GM23248 (cell line): ENCODE measurements at regions not wholly inside any gene's neighbourhood (a gene's known extent, or its start where the extent isn't known, plus 50 kb on each side); places are given as distances from the start of the nearest gene placed in this dataset.

Experiments used
- DNase-seq: peaks from one replicate; pipeline ENCODE4 v3.0.0-alpha.2; 2015
- H2AFZ ChIP-seq: fragments of 200-600 bp; sonication (generic); 2 replicates; pipeline ENCODE4 v1.6.1; 2016; ENCODE audit warnings: antibody characterized with exemption
- H3F3A ChIP-seq: fragments of 200-600 bp; sonication (generic); 2 replicates; pipeline ENCODE4 v1.6.1; 2016; ENCODE audit warnings: mild to moderate bottlenecking, antibody characterized with exemption, mixed run types; ENCODE audit not compliant: insufficient read depth
- H3K27ac ChIP-seq: fragments of 200-600 bp; sonication (generic); 2 replicates; pipeline ENCODE4 v1.5.1; 2016; ENCODE audit warnings: mild to moderate bottlenecking
- H3K27me3 ChIP-seq: fragments of 200-600 bp; sonication (generic); replicated peaks from 2 replicates; pipeline ENCODE4 v1.6.1; 2016; ENCODE audit warnings: mild to moderate bottlenecking; ENCODE audit not compliant: insufficient read depth
- H3K36me3 ChIP-seq: fragments of 200-600 bp; sonication (generic); 2 replicates; pipeline ENCODE4 v1.6.1; 2016; ENCODE audit warnings: low read depth, mild to moderate bottlenecking
- H3K4me1 ChIP-seq: fragments of 200-600 bp; sonication (generic); 2 replicates; pipeline ENCODE4 v1.6.1; 2016; ENCODE audit warnings: mild to moderate bottlenecking; ENCODE audit not compliant: insufficient read depth
- H3K4me2 ChIP-seq: fragments of 200-600 bp; sonication (generic); one replicate; pipeline ENCODE4 v1.6.1; 2016; ENCODE audit warnings: mild to moderate bottlenecking; ENCODE audit not compliant: unreplicated experiment
- H3K4me3 ChIP-seq: fragments of 200-600 bp; sonication (generic); 2 replicates; pipeline ENCODE4 v1.5.1; 2016; ENCODE audit warnings: mild to moderate bottlenecking
- H3K79me2 ChIP-seq: fragments of 200-600 bp; sonication (generic); 2 replicates; pipeline ENCODE4 v1.6.1; 2016; ENCODE audit warnings: mild to moderate bottlenecking; ENCODE audit not compliant: insufficient read depth
- H3K9ac ChIP-seq: fragments of 200-600 bp; sonication (generic); 2 replicates; pipeline ENCODE4 v1.6.1; 2016; ENCODE audit warnings: mild to moderate bottlenecking
- H3K9me2 ChIP-seq: fragments of 200-600 bp; sonication (generic); 2 replicates; pipeline ENCODE4 v1.6.1; 2016; ENCODE audit warnings: mixed run types, mild to moderate bottlenecking, moderate library complexity; ENCODE audit not compliant: insufficient read depth
- H3K9me3 ChIP-seq: fragments of 200-600 bp; sonication (generic); one replicate; pipeline ENCODE4 v1.6.1; 2017; ENCODE audit warnings: low read depth
- H4K20me1 ChIP-seq: fragments of 200-600 bp; sonication (generic); 2 replicates; pipeline ENCODE4 v1.6.0; 2016; ENCODE audit not compliant: insufficient read depth
- EZH2 ChIP-seq: fragments of 200-600 bp; sonication (generic); IDR thresholded peaks from 2 replicates; pipeline ENCODE4 v1.6.1; 2018; ENCODE audit warnings: antibody characterized with exemption, mild to moderate bottlenecking; ENCODE audit not compliant: insufficient read depth, poor library complexity, severe bottlenecking
- EZH2phosphoT487 ChIP-seq: fragments of 200-600 bp; sonication (generic); IDR thresholded peaks from 2 replicates; pipeline ENCODE4 v1.6.1; 2018; ENCODE audit warnings: antibody characterized with exemption, moderate library complexity, mild to moderate bottlenecking, low read depth; ENCODE audit not compliant: insufficient read depth
- whole genome bisulfite sequencing, 2 experiments: methylation state at CpG; one replicate each; pipeline ENCODE4 v1.1.6; 2015 to 2017; ENCODE audit warnings: low lambda C conversion rate in 2 of 2, low coverage in 1 of 2; ENCODE audit errors: missing lambda C conversion rate in 2 of 2; 5-methylcytosine and 5-hydroxymethylcytosine counted together
- in situ Hi-C: fragments of 300-500 bp; cut with MboI; formaldehyde crosslinking; loops from 2 replicates; pipeline ENCODE4 v1.15.0; 2020

DNA sequence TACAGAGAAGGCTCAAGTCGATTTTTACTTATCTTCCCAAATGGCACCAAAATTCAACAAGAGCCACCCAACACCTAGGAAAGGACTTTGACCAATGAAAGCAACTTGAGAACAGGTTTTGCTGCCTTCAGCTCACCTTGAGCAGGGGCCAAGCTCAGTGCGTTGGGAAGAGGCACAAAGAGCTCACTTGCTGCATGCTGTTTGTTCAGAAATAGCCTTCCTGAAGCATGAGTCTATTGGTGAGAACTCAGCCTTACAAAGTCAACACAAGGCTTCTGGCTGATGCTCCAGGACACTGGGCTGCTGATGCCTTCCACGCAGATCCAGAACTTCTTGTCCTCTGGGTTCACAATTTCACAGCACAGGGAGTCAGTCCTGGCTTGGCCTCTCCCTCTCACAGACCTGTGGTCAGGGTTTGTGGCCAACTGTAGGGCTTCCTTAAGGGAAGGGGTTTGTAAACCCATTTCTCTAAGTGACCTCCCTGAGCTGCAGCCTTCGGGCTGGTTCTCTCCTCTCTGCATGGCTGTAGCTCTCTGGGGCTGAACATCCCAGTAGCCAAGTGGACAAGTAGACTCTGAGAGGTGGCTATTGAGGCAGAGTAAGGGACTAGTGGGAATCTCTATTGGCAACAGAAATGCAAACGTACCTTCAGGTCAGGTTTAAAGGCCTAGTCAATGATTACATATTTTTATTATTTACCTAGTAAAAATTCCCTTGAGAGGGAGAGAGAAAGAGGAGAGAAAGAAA lies 124.7 kb upstream of the GATA6 start:
- Histone ChIP-seq H3K79me2 (no peaks in the 10 kb centered on the region), H3K9ac (no peak overlapping the region), H3K9me2 (no peaks in the 10 kb centered on the region), H3K4me3 (no peak overlapping the region), H3K4me2 (no peak overlapping the region), H4K20me1 (no peaks in the 10 kb centered on the region), H2AFZ (no peak overlapping the region), H3K27me3 (peaks cover 84% of the 10 kb centered on the region), H3K36me3 (no peaks in the 10 kb centered on the region), H3K4me1 (no peaks in the 10 kb centered on the region), H3K9me3 (no peaks in the 10 kb centered on the region), H3F3A (no peaks in the 10 kb centered on the region), H3K27ac (no peak overlapping the region)
- in situ Hi-C loops: no loop called here
- no peak for TF ChIP-seq EZH2
- TF ChIP-seq EZH2phosphoT487: no peak
- no peak for DNase-seq
- WGBS, 2 experiments: 18% methylated on average over 5 of the region's 5 CpGs

DNA sequence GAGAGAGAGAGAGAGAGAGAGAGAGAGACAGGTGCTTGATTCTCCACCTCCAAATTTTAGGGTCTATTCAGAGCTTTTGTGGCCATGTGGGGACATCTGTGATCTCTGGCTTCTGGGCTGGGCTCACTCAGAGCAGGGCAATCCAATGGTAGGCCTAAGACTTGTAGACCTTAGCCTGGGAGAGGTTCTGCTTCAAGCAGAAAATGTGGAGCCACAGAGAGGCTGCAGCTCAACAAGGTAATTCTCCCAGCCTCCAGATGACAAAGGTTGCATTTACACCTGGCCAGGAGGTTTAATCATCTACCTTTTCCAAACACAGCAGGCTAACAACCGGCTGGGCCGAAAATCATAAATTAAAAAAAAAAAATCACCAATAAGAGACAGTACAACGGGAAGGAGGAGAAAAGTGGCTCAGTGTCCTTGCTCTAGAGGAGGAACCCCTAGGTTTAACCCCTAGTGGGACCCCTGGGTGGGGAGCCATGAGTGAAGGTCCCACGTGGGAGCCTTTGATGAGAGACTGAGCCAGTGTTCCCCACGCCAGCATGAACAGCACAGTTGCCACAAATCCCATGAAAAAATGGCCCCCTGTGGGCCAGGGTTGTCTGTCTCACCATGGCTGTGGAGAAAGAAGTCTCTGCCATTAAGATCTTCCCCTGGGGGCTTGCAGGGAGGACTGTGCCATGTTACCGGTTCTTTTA lies 124.0 kb upstream of the GATA6 start:
- no peaks in the 10 kb centered on the region for H4K20me1 ChIP-seq
- H3K9me3 ChIP-seq: no peaks in the 10 kb centered on the region
- no peak overlapping the region for H3K27ac ChIP-seq
- DNase-seq: no peak
- H3K9me2 ChIP-seq: no peaks in the 10 kb centered on the region
- H3K4me1 ChIP-seq: no peaks in the 10 kb centered on the region
- in situ Hi-C loops: no loop called here
- no peak overlapping the region for H3K4me3 ChIP-seq
- H3K4me2 ChIP-seq: no peak overlapping the region
- H3F3A ChIP-seq: no peaks in the 10 kb centered on the region
- H3K79me2 ChIP-seq: no peaks in the 10 kb centered on the region
- H3K27me3 ChIP-seq: peaks cover 81% of the 10 kb centered on the region
- TF ChIP-seq EZH2 (no peak), EZH2phosphoT487 (no peak)
- no peak overlapping the region for H3K9ac ChIP-seq
- H3K36me3 ChIP-seq: no peaks in the 10 kb centered on the region
- WGBS, 2 experiments: 30 to 31% methylated on average over 6 of the region's 6 CpGs
- no peak overlapping the region for H2AFZ ChIP-seq

DNA sequence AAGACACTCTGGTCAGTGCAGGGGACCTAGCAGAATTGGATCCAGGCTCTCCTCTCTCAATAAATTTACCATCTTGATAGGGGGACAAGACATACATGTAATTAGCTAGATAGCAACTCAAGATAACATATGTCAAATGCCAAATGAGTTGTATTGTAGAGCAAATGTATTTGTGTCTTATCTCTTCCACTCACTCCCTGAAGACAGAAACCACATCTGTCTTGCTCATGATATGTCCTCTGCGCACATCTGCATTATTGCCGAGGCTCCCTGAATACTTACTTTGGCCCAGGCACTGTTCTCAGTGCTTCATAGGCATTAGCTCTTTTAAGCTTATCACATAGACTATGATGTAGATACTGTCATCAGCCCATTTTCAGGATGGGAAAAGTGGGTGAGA lies 122.9 kb upstream of the GATA6 start:
- TF ChIP-seq EZH2phosphoT487 (no peak), EZH2 (no peak)
- 15 to 19% methylated on average over 2 of the region's 2 CpGs for WGBS, 2 experiments

DNA sequence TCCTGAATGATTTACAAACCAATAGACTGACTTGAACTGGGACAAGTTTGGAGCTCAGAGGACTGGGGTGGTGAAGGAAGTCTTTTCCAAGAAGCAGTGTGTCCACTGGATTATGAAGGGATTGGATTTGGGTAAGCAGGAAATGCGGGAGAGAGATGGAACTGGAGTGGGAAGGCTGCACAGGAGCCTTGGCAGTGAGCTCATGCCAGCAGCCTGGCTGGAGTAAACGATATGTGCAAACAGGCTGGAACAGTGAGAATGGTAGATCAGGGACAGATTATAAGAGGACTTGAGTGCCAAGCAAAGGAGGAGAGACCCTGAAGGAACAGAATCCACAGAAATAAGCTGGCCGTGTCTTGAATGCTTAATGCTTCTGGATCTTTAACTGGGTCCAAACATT lies 121.9 kb upstream of the GATA6 start:
- no peak overlapping the region for H3K27ac ChIP-seq

More for the DNA sequence above, 122.9 kb upstream of the GATA6 start:
- Histone ChIP-seq H3K9ac (no peak overlapping the region), H3K9me2 (no peaks in the 10 kb centered on the region), H3K4me1 (no peaks in the 10 kb centered on the region), H3K36me3 (no peaks in the 10 kb centered on the region), H3K27me3 (peaks cover 83% of the 10 kb centered on the region), H3K27ac (no peak overlapping the region), H3K79me2 (no peaks in the 10 kb centered on the region), H3K4me3 (no peak overlapping the region), H4K20me1 (no peaks in the 10 kb centered on the region), H3K9me3 (no peaks in the 10 kb centered on the region), H2AFZ (no peak overlapping the region), H3F3A (no peaks in the 10 kb centered on the region), H3K4me2 (no peak overlapping the region)
- in situ Hi-C loops: no loop called here
- DNase-seq: no peak

More for the DNA sequence above, 121.9 kb upstream of the GATA6 start:
- H2AFZ ChIP-seq: no peak overlapping the region
- H3K4me2 ChIP-seq: no peak overlapping the region
- WGBS, 2 experiments: 19 to 20% methylated on average over 3 of the region's 3 CpGs
- H4K20me1 ChIP-seq: no peaks in the 10 kb centered on the region
- peaks cover 75% of the 10 kb centered on the region for H3K27me3 ChIP-seq
- no peak for DNase-seq
- in situ Hi-C loops: no loop called here
- TF ChIP-seq EZH2phosphoT487: no peak
- TF ChIP-seq EZH2: no peak
- no peaks in the 10 kb centered on the region for H3K79me2 ChIP-seq
- H3K4me1 ChIP-seq: no peaks in the 10 kb centered on the region
- no peak overlapping the region for H3K9ac ChIP-seq
- no peaks in the 10 kb centered on the region for H3F3A ChIP-seq
- no peaks in the 10 kb centered on the region for H3K9me2 ChIP-seq
- H3K4me3 ChIP-seq: no peak overlapping the region
- no peaks in the 10 kb centered on the region for H3K36me3 ChIP-seq
- H3K9me3 ChIP-seq: no peaks in the 10 kb centered on the region
